Right ventricle myocardium inferior (tissue), 1 donor: ENCODE measurements at regions not wholly inside any gene's neighbourhood (a gene's known extent, or its start where the extent isn't known, plus 50 kb on each side); places are given as distances from the start of the nearest gene placed in this dataset.
"Not testable (repeated sequence)": the region's sequence is repeated elsewhere in the genome, so short reads cannot be mapped to it uniquely, and the experiment has no call there.

Experiments used
- ATAC-seq: fragments of 200-7000 bp; cut with Tn5 transposase; one replicate; pipeline ENCODE4 v1.9.1; 2020; ENCODE audit warnings: mild to moderate bottlenecking, moderate library complexity
- DNase-seq: peaks from one replicate; pipeline ENCODE4 v3.0.0; 2021; ENCODE audit errors: missing footprints
- intact Hi-C: fragments of 100-400 bp; cut with DNase I; formaldehyde crosslinking; loops from one replicate; pipeline ENCODE4 v1.11.0; 2022
- donor health status: DM: no; HTN: yes; CAD: no; lungs with severe emphysema.

- ATAC-seq (no peak), DNase-seq (no peak)
- intact Hi-C loops: no loop called here
Measured at GRCh38 chrY:7285388-7285787, 373.8 kb upstream of the AMELY start.

- no peak for DNase-seq
- intact Hi-C loops: no loop called here
- no peak for ATAC-seq
Measured at GRCh38 chrY:7283001-7283400, 371.4 kb upstream of the AMELY start.

GRCh38 chrY:7280151-7280740 is 368.7 kb upstream of the AMELY start:
- ATAC-seq, DNase-seq, intact Hi-C loops: not testable (repeated sequence)

GRCh38 chrY:7275751-7276150 is 364.2 kb upstream of the AMELY start:
- ATAC-seq (no peak), DNase-seq (no peak)
- intact Hi-C loops: loop anchor here (2.0 kb wide), 1 partner anchor 17 kb away; no protein-coding TSS in a partner anchor

- intact Hi-C loops: no loop called here
- no peak for DNase-seq
Measured at GRCh38 chrY:7275014-7275413, 363.5 kb upstream of the AMELY start.

GRCh38 chrY:7274369-7274913 is 362.9 kb upstream of the AMELY start:
- DNase-seq (peak; percentile 69), ATAC-seq (peak; percentile 26)
- intact Hi-C loops: no loop called here

More at GRCh38 chrY:7275014-7275413, 363.5 kb upstream of the AMELY start:
- ATAC-seq: no peak

DNA sequence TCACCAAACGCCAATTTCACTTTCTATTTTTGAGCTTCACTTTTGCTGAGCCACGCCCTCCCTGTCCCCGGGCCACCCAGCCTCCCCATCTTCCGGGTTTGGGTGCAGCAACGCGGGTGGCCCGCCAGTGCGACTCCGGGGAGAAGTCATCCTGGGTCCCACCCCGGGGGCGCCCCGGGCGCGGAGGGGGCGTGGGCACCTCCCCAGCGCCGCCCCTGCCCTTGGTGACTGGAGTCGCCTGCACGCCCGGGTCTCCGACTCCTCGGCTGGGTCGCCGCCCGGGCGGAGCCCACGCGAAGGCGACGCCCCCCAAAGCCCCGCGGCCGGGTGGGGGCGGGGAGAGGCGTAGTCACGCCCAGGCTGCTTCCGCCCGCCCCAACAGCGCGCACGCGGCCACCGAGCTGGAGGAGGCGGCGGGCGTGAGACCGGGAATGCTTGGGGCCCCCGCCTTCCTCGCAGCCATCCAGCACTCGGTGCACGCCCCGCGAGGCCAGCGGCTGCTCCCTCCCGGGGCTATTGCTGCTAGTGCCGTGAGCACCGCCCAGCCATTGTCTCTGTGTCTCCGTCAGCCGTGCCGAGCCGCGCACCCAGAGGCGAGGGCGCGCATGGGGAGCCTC is 362.1 kb upstream of the AMELY start:
- DNase-seq (peak; percentile 90), ATAC-seq (peak; percentile 93)
- intact Hi-C loops: no loop called here

- DNase-seq: peak; percentile 85
- intact Hi-C loops: loop anchor here (1.0 kb wide), 1 partner anchor 71 kb away; no protein-coding TSS in a partner anchor
- peak; percentile 51 for ATAC-seq
Measured at GRCh38 chrY:7272556-7273195, 361.1 kb upstream of the AMELY start.

- DNase-seq: no peak
- intact Hi-C loops: no loop called here
- ATAC-seq: no peak
Measured at GRCh38 chrY:7263773-7264172, 352.2 kb upstream of the AMELY start.

DNA sequence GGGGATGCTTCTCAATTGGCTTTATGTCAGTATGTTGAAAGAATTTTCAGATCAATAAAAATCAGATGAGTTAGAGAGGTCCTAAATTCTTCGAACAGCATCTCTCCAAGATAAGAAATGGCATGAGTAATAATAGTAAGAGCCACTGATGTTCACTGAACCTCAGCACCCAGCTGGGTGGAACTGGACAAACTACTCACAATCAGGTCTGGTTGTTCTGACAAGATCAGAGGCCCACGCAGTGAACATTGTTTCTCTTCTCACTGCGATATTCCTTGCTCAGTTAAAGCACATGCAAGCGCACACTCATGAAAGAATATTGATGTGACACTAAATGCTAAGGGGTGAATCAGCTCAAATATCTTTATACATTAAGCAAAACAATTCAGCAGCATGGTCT is 351.0 kb upstream of the AMELY start:
- intact Hi-C loops: no loop called here
- ATAC-seq: no peak
- DNase-seq: no peak

DNA sequence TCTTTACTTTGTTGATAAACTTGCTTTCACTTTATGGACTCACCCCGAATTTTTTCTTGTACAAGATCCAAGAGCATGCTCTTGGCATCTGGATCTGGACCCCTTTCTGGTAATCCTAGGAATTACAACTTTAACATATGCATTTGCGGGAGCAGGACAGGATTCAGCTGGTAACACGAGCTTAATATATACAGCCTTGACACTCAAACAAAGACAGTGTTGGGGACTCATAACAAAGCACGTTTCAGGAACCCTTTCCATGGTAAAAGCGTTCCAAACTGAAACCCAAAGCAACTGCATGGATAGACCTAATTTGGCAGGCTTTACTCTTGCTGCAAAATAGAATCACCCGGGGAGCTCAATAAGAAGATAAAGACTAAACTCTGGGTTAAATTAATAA is 349.7 kb upstream of the AMELY start:
- intact Hi-C loops: no loop called here
- DNase-seq: no peak
- ATAC-seq: no peak

DNA sequence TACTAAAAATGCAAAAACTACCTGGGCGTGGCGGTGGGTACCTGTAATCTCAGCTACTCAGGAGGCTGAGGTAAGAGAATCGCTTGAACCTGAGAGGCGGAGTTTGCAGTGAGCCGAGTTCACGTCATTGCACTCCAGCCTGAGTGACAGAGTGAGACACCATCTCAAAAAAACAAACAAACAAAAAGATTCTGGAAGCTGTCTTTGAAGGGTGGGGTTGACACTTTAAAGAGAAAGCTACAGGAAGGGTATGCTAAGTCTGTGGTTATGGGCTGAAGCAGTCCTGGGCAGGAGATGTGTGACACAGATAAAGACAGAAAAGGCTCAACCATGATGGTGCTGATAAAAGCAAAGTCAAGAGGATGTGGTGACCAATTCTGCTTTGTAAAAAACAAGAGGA is 328.5 kb upstream of the AMELY start:
- no peak for ATAC-seq
- no peak for DNase-seq
- intact Hi-C loops: no loop called here

- no peak for DNase-seq
- ATAC-seq: no peak
- intact Hi-C loops: no loop called here
Measured at GRCh38 chrY:7211971-7212370, 300.4 kb upstream of the AMELY start.

- ATAC-seq (no peak), DNase-seq (no peak)
- intact Hi-C loops: no loop called here
Measured at GRCh38 chrY:7204456-7204855, 292.9 kb upstream of the AMELY start.

DNA sequence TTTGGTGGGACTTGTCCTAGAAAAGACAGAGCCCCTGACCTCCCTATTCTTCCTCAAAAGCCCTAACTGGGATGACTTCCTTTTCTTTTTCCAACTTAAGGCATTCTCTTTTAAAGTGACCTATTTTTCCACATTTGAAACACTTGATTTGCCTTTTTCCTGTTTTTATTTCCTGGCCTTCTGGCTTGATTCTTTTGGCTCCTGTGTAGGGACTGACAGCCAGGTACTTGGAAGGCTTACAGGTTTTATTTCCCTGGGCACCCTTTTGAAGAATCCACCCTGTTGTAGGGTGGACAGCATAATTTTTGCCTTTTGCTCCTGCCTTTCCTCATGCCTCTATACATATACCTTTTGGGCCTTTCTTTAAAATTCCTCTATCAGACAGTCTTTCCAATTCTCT is 271.0 kb upstream of the AMELY start:
- intact Hi-C loops: no loop called here
- ATAC-seq: no peak

DNA sequence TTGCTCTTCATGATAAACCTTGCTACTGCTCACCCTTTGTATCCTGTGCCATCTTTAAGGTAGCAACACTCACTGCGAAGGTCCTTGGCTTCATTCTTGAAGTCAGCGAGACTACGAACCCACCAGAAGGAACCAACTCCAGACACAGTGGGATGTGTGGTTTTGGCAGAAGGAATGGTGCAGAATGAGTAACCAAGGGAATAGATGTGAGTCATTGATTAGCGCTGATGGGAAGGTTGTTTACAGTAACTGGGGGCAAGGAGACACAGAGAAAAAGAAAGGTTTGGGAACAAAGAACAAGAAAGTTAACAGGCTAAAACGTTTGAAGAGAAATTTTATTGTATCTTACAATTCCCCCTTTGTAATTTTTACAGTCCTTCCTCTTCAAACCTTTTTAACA is 266.1 kb upstream of the AMELY start:
- intact Hi-C loops: no loop called here
- no peak for DNase-seq
- ATAC-seq: no peak

More for the DNA sequence above, 271.0 kb upstream of the AMELY start:
- DNase-seq: no peak

DNA sequence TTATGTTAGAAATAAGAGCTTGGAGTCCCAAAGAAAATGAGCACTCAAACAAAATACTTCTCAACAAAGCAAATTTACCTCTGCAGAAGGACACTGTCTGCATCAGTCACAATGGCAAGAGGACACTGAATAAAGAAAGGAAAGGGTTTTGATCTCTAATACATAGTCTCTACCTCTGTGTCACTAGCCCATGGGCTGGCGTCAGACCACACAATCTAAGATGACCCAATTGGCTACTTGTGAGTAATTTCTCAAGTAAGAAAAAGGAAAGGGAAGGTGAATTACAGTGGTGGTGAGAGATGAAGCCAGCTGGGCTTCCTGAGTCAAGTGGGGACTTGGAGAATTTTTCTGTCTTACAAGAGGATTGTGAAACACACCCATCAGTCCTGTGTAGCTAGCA is 257.9 kb upstream of the AMELY start:
- no peak for DNase-seq
- ATAC-seq: no peak
- intact Hi-C loops: no loop called here

DNA sequence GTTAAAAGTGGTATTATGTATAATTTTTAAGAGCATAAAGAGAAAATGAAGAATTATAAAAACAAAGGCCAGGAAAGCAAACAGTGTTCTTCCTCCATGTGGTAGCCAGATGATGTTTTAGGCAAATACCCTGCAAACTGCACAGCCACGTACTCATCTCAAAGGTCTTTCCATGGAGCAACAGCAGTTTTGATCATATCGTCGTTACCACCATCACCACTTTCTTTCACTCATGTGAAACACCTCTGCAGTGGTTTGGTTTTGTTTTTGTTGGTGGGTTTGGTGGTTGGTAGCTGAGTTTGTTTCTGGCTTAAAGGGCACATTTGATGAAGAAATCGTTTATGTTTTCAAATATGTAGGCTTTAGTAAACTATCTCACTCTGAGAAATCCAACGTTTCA is 229.9 kb upstream of the AMELY start:
- intact Hi-C loops: no loop called here
- ATAC-seq: no peak

More for the DNA sequence above, 229.9 kb upstream of the AMELY start:
- DNase-seq: no peak
